Nephron progenitor cell (in vitro differentiated cells): ENCODE measurements at regions not wholly inside any gene's neighbourhood (a gene's known extent, or its start where the extent isn't known, plus 50 kb on each side); places are given as distances from the start of the nearest gene placed in this dataset.

Source experiments
- DNase-seq: peaks from one replicate; pipeline ENCODE4 v3.0.0; 2021
- H3K27ac Mint-ChIP-seq: 2 replicates; pipeline ENCODE4 v1.8.0; 2021; ENCODE audit warnings: mild to moderate bottlenecking, moderate library complexity, mixed read lengths
- H3K27me3 Mint-ChIP-seq: 2 replicates; pipeline ENCODE4 v1.8.0; 2021; ENCODE audit warnings: mild to moderate bottlenecking, low read depth, mixed read lengths; ENCODE audit not compliant: poor library complexity
- H3K36me3 Mint-ChIP-seq: 2 replicates; pipeline ENCODE4 v1.8.0; 2021; ENCODE audit warnings: low read depth, mixed read lengths
- H3K4me1 Mint-ChIP-seq: 2 replicates; pipeline ENCODE4 v1.8.0; 2021; ENCODE audit warnings: mixed read lengths
- H3K4me3 Mint-ChIP-seq: 2 replicates; pipeline ENCODE4 v1.8.0; 2021; ENCODE audit warnings: mild to moderate bottlenecking, moderate library complexity, mixed read lengths
- H3K9me3 Mint-ChIP-seq: 2 replicates; pipeline ENCODE4 v1.8.0; 2021; ENCODE audit warnings: mild to moderate bottlenecking, moderate library complexity, mixed read lengths
- CTCF ChIP-seq: fragments of 200-600 bp; sonication (generic); IDR thresholded peaks from 2 replicates; pipeline ENCODE4 v1.5.0; 2021; ENCODE audit warnings: antibody characterized with exemption

GRCh38 chr1:38194472-38194871 lies 147.9 kb upstream of the POU3F1 start:
- H3K27me3 Mint-ChIP-seq: peaks cover 22% of the 10 kb centered on the region

GRCh38 chr1:38193040-38193439 lies 146.4 kb upstream of the POU3F1 start:
- Mint-ChIP-seq H3K27ac (no peak overlapping the region), H3K9me3 (peaks cover 13% of the 10 kb centered on the region), H3K4me1 (peaks cover 23% of the 10 kb centered on the region), H3K36me3 (no peaks in the 10 kb centered on the region), H3K27me3 (peaks cover 25% of the 10 kb centered on the region), H3K4me3 (no peak overlapping the region)
- no peak for TF ChIP-seq CTCF
- DNase-seq: no peak

More at GRCh38 chr1:38194472-38194871, 147.9 kb upstream of the POU3F1 start:
- peaks cover 23% of the 10 kb centered on the region for H3K4me1 Mint-ChIP-seq
- peaks cover 14% of the 10 kb centered on the region for H3K9me3 Mint-ChIP-seq
- H3K36me3 Mint-ChIP-seq: no peaks in the 10 kb centered on the region
- H3K27ac Mint-ChIP-seq: no peak overlapping the region
- no peak for TF ChIP-seq CTCF
- H3K4me3 Mint-ChIP-seq: no peak overlapping the region
- DNase-seq: no peak

GRCh38 chr1:38191461-38191860 lies 144.9 kb upstream of the POU3F1 start:
- H3K9me3 Mint-ChIP-seq: peaks cover 13% of the 10 kb centered on the region
- H3K4me1 Mint-ChIP-seq: peaks cover 17% of the 10 kb centered on the region
- TF ChIP-seq CTCF: no peak
- H3K27me3 Mint-ChIP-seq: peaks cover 34% of the 10 kb centered on the region
- H3K4me3 Mint-ChIP-seq: no peak overlapping the region
- no peaks in the 10 kb centered on the region for H3K36me3 Mint-ChIP-seq
- no peak for DNase-seq
- no peak overlapping the region for H3K27ac Mint-ChIP-seq

GRCh38 chr1:38190983-38191382 lies 144.4 kb upstream of the POU3F1 start:
- peaks cover 31% of the 10 kb centered on the region for H3K27me3 Mint-ChIP-seq

GRCh38 chr1:38187552-38187951 lies 141.0 kb upstream of the POU3F1 start:
- no peak overlapping the region for H3K27ac Mint-ChIP-seq
- H3K4me1 Mint-ChIP-seq: peaks cover 22% of the 10 kb centered on the region
- H3K4me3 Mint-ChIP-seq: no peak overlapping the region
- no peaks in the 10 kb centered on the region for H3K36me3 Mint-ChIP-seq
- peaks cover 13% of the 10 kb centered on the region for H3K9me3 Mint-ChIP-seq
- TF ChIP-seq CTCF: no peak
- DNase-seq: no peak
- peaks cover 23% of the 10 kb centered on the region for H3K27me3 Mint-ChIP-seq

More at GRCh38 chr1:38190983-38191382, 144.4 kb upstream of the POU3F1 start:
- no peak overlapping the region for H3K27ac Mint-ChIP-seq
- no peak for DNase-seq
- H3K36me3 Mint-ChIP-seq: no peaks in the 10 kb centered on the region
- no peak for TF ChIP-seq CTCF
- H3K4me3 Mint-ChIP-seq: no peak overlapping the region
- H3K9me3 Mint-ChIP-seq: peaks cover 13% of the 10 kb centered on the region
- peaks cover 17% of the 10 kb centered on the region for H3K4me1 Mint-ChIP-seq

- peaks cover 18% of the 10 kb centered on the region for H3K4me1 Mint-ChIP-seq
- H3K36me3 Mint-ChIP-seq: no peaks in the 10 kb centered on the region
- TF ChIP-seq CTCF: no peak
- no peak overlapping the region for H3K27ac Mint-ChIP-seq
- H3K27me3 Mint-ChIP-seq: peaks cover 23% of the 10 kb centered on the region
- no peak overlapping the region for H3K4me3 Mint-ChIP-seq
- DNase-seq: no peak
- H3K9me3 Mint-ChIP-seq: peaks cover 13% of the 10 kb centered on the region
Observed at GRCh38 chr1:38186566-38186965, 140.0 kb upstream of the POU3F1 start.
